Transverse colon (tissue), 4 donors: ENCODE measurements at regions not wholly inside any gene's neighbourhood (a gene's known extent, or its start where the extent isn't known, plus 50 kb on each side); places are given as distances from the start of the nearest gene placed in this dataset.

Source experiments
- POLR2A ChIP-seq: fragments of 450-650 bp; IDR thresholded peaks from one replicate; pipeline ENCODE4 v1.6.1; 2016; ENCODE audit warnings: antibody characterized with exemption, mild to moderate bottlenecking, moderate library complexity
- POLR2AphosphoS5 ChIP-seq, 3 donors: sonication (generic); formaldehyde crosslinking; IDR thresholded peaks; one replicate each; pipeline ENCODE4 v1.6.1; 2016; ENCODE audit warnings: antibody characterized with exemption in 3 of 3
- TF ChIP-seq, protein P1 (sequence below), 5 experiments: fragments of 200-600 bp in 3 of 5; fragments of 450-650 bp in 2 of 5; sonication (generic) in 3 of 5; IDR thresholded peaks; 1 replicate in 2 of 5; 2 replicates in 3 of 5; pipeline ENCODE4 v1.5.1; 2016 to 2017; ENCODE audit warnings: antibody characterized with exemption in 5 of 5, inconsistent platforms in 3 of 5, mild to moderate bottlenecking in 2 of 5, moderate library complexity in 1 of 5

DNA sequence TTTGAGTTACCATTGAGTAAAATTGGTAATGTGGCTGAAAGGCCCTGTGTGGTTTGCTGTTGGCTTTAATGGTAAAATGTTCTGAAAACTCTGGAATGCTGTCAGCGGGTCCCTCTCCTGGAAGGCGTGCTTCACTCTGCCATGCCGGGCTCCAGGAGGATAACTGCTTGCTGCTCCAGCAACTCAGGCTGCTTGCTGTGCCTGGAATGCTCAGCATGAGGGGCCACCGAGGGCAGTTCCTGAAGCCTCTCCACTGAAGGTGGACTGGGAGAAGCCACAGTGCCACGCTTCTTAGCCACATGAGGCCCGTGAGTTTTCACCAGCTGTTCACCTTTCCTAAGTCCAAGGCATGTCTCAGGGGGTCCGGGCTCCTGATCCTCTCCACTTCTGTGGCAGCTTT, 90.4 kb upstream of the FAM110C start:
- TF ChIP-seq POLR2AphosphoS5 (IDR thresholded peaks at IDR 0.05) (no peak), POLR2A (no peak)
- TF ChIP-seq, protein P1, sequence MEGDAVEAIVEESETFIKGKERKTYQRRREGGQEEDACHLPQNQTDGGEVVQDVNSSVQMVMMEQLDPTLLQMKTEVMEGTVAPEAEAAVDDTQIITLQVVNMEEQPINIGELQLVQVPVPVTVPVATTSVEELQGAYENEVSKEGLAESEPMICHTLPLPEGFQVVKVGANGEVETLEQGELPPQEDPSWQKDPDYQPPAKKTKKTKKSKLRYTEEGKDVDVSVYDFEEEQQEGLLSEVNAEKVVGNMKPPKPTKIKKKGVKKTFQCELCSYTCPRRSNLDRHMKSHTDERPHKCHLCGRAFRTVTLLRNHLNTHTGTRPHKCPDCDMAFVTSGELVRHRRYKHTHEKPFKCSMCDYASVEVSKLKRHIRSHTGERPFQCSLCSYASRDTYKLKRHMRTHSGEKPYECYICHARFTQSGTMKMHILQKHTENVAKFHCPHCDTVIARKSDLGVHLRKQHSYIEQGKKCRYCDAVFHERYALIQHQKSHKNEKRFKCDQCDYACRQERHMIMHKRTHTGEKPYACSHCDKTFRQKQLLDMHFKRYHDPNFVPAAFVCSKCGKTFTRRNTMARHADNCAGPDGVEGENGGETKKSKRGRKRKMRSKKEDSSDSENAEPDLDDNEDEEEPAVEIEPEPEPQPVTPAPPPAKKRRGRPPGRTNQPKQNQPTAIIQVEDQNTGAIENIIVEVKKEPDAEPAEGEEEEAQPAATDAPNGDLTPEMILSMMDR (IDR thresholded peaks at IDR 0.05) = no peak
